Neural cell (in vitro differentiated cells): ENCODE measurements at regions not wholly inside any gene's neighbourhood (a gene's known extent, or its start where the extent isn't known, plus 50 kb on each side); places are given as distances from the start of the nearest gene placed in this dataset.
"Not testable (repeated sequence)": the region's sequence is repeated elsewhere in the genome, so short reads cannot be mapped to it uniquely, and the experiment has no call there.

Experiments used
- H2AFZ ChIP-seq: fragments of 200-600, 300-800 bp; sonication (generic), shearing (Covaris generic); 2 replicates; pipeline ENCODE4 v1.6.0; 2014; ENCODE audit warnings: low read depth, mild to moderate bottlenecking, antibody characterized with exemption, low read length, moderate library complexity
- H3F3A ChIP-seq: fragments of 200-600 bp; shearing (Covaris generic); 2 replicates; pipeline ENCODE4 v1.6.1; 2016; ENCODE audit warnings: mild to moderate bottlenecking, moderate library complexity, mixed read lengths, antibody characterized with exemption, low read length; ENCODE audit not compliant: insufficient read depth, poor library complexity, severe bottlenecking
- H3K27ac ChIP-seq: fragments of 200-600, 300-800 bp; sonication (generic), shearing (Covaris generic); 2 replicates; pipeline ENCODE4 v1.5.1; 2014; ENCODE audit warnings: mild to moderate bottlenecking, low read length, moderate library complexity
- H3K27me3 ChIP-seq: fragments of 300-800, 200-600 bp; sonication (generic), shearing (Covaris generic); 2 replicates; pipeline ENCODE4 v1.6.0; 2014; ENCODE audit warnings: mild to moderate bottlenecking, low read depth, low read length, moderate library complexity; ENCODE audit not compliant: insufficient read depth
- H3K36me3 ChIP-seq: fragments of 300-800, 200-600 bp; sonication (generic), shearing (Covaris generic); 2 replicates; pipeline ENCODE4 v1.5.1; 2014; ENCODE audit warnings: mild to moderate bottlenecking, antibody characterized with exemption, low read length, moderate library complexity; ENCODE audit not compliant: insufficient read depth
- H3K4me2 ChIP-seq: fragments of 300-800, 200-600 bp; sonication (generic), shearing (Covaris generic); 2 replicates; pipeline ENCODE4 v1.6.0; 2014; ENCODE audit warnings: mild to moderate bottlenecking, low read length
- H3K4me3 ChIP-seq: fragments of 300-800, 200-600 bp; sonication (generic), shearing (Covaris generic); 2 replicates; pipeline ENCODE4 v1.5.1; 2014; ENCODE audit warnings: mild to moderate bottlenecking, low read length, moderate library complexity
- H3K79me2 ChIP-seq: fragments of 200-600 bp; shearing (Covaris generic); replicated peaks from 2 replicates; pipeline ENCODE4 v1.6.0; 2014; ENCODE audit warnings: mild to moderate bottlenecking, low read length, moderate library complexity; ENCODE audit not compliant: insufficient read depth
- H3K9ac ChIP-seq: fragments of 300-800, 200-600 bp; sonication (generic), shearing (Covaris generic); 2 replicates; pipeline ENCODE4 v1.6.1; 2016; ENCODE audit warnings: mild to moderate bottlenecking, low read length, mixed read lengths
- H3K9me2 ChIP-seq: fragments of 200-600 bp; shearing (Covaris generic); 2 replicates; pipeline ENCODE4 v1.6.1; 2016; ENCODE audit warnings: mild to moderate bottlenecking, low read length, mixed read lengths; ENCODE audit not compliant: insufficient read depth
- H3K9me3 ChIP-seq: fragments of 200-600, 300-800 bp; sonication (generic), shearing (Covaris generic); 2 replicates; pipeline ENCODE4 v1.6.1; 2016; ENCODE audit warnings: mild to moderate bottlenecking, mixed run types, low read length, moderate library complexity, mixed read lengths
- H4K20me1 ChIP-seq: fragments of 200-600 bp; shearing (Covaris generic); 2 replicates; pipeline ENCODE4 v1.6.1; 2016; ENCODE audit warnings: mild to moderate bottlenecking, mixed run types; ENCODE audit not compliant: insufficient read depth
- EP300 ChIP-seq: fragments of 450-650 bp; conservative IDR thresholded peaks from 2 replicates; pipeline ENCODE4 v1.6.1; 2014; ENCODE audit warnings: antibody characterized with exemption, mild to moderate bottlenecking, moderate library complexity; ENCODE audit not compliant: poor library complexity, severe bottlenecking
- EZH2 ChIP-seq: fragments of 200-600, 300-800 bp; shearing (Covaris generic), sonication (generic); IDR thresholded peaks from 2 replicates; pipeline ENCODE4 v1.6.1; 2014; ENCODE audit warnings: antibody characterized with exemption, low read length, borderline replicate concordance, mild to moderate bottlenecking; ENCODE audit not compliant: insufficient read depth, poor library complexity, severe bottlenecking
- MXI1 ChIP-seq: fragments of 450-650 bp; conservative IDR thresholded peaks from 2 replicates; pipeline ENCODE4 v1.6.1; 2014; ENCODE audit warnings: antibody characterized with exemption, mild to moderate bottlenecking; ENCODE audit not compliant: poor library complexity, severe bottlenecking
- POLR2AphosphoS5 ChIP-seq: IDR thresholded peaks from 2 replicates; pipeline ENCODE4 v1.6.1; 2012
- RAD21 ChIP-seq: fragments of 450-650 bp; conservative IDR thresholded peaks from 2 replicates; pipeline ENCODE4 v1.6.1; 2014; ENCODE audit warnings: antibody characterized with exemption, mild to moderate bottlenecking, moderate library complexity
- SMC3 ChIP-seq: fragments of 450-650 bp; conservative IDR thresholded peaks from 2 replicates; pipeline ENCODE4 v1.6.1; 2014; ENCODE audit warnings: antibody characterized with exemption, mild to moderate bottlenecking, moderate library complexity; ENCODE audit not compliant: poor library complexity
- TAF1 ChIP-seq: IDR thresholded peaks from 2 replicates; pipeline ENCODE4 v1.6.1; 2012; ENCODE audit warnings: low read depth
- TF ChIP-seq, protein P1 (sequence below): IDR thresholded peaks from 2 replicates; pipeline ENCODE4 v1.6.1; 2012; ENCODE audit warnings: borderline replicate concordance
- TF ChIP-seq, protein P2 (sequence below): fragments of 450-650 bp; IDR thresholded peaks from 2 replicates; pipeline ENCODE4 v1.5.1; 2014; ENCODE audit warnings: antibody characterized with exemption, mild to moderate bottlenecking, moderate library complexity; ENCODE audit not compliant: poor library complexity, severe bottlenecking

DNA sequence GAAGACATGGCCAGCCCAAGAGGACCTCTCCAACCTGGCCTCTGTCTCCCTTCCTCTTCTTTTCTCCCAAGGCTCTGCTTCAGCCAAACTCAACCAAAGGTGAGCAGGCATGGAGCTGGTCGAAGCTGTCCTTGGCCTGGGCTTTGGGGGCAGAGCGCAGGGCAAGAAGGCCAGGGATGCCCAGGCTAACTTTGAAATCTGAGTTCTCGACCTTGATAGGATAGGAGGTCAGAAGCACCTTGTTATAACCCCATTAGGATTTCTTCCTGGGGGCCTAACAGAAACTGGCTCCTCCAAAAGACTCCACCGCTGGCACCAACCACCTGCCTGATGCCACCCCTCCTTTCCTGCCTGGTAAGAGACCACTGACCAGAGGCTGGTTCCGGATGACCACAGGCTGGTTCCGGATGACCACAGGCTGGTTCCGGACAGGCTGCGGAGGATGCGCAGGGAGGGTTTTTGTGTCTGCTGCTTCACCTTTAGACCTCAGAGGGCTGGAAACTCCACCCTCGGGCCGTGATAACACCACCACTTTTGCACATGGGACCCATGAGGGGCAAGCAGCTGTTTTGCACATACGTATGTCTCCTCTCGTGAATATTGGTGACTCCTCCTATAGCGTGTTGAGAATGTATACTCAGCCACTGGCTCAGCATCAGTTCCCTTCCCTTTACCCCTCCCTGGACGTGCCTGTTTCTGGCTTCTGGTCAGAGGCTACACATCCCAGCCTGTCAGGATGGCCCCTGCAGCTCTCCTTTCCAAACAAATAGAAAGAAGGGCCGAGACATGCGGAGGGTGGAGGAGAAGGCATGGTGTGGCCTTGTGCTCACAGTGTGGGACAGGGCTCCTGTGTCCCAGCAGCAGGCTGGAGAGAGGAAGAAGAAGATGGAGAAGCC, 140.1 kb downstream of the DNAJB6 start:
- no peak for TF ChIP-seq SMC3
- TF ChIP-seq POLR2AphosphoS5, result no peak
- no peak for TF ChIP-seq EZH2
- TF ChIP-seq EP300, result no peak
- no peak for TF ChIP-seq RAD21
- no peak for TF ChIP-seq MXI1
- TF ChIP-seq TAF1, result no peak
- TF ChIP-seq, protein P1, sequence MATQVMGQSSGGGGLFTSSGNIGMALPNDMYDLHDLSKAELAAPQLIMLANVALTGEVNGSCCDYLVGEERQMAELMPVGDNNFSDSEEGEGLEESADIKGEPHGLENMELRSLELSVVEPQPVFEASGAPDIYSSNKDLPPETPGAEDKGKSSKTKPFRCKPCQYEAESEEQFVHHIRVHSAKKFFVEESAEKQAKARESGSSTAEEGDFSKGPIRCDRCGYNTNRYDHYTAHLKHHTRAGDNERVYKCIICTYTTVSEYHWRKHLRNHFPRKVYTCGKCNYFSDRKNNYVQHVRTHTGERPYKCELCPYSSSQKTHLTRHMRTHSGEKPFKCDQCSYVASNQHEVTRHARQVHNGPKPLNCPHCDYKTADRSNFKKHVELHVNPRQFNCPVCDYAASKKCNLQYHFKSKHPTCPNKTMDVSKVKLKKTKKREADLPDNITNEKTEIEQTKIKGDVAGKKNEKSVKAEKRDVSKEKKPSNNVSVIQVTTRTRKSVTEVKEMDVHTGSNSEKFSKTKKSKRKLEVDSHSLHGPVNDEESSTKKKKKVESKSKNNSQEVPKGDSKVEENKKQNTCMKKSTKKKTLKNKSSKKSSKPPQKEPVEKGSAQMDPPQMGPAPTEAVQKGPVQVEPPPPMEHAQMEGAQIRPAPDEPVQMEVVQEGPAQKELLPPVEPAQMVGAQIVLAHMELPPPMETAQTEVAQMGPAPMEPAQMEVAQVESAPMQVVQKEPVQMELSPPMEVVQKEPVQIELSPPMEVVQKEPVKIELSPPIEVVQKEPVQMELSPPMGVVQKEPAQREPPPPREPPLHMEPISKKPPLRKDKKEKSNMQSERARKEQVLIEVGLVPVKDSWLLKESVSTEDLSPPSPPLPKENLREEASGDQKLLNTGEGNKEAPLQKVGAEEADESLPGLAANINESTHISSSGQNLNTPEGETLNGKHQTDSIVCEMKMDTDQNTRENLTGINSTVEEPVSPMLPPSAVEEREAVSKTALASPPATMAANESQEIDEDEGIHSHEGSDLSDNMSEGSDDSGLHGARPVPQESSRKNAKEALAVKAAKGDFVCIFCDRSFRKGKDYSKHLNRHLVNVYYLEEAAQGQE, result no peak
- TF ChIP-seq, protein P2, sequence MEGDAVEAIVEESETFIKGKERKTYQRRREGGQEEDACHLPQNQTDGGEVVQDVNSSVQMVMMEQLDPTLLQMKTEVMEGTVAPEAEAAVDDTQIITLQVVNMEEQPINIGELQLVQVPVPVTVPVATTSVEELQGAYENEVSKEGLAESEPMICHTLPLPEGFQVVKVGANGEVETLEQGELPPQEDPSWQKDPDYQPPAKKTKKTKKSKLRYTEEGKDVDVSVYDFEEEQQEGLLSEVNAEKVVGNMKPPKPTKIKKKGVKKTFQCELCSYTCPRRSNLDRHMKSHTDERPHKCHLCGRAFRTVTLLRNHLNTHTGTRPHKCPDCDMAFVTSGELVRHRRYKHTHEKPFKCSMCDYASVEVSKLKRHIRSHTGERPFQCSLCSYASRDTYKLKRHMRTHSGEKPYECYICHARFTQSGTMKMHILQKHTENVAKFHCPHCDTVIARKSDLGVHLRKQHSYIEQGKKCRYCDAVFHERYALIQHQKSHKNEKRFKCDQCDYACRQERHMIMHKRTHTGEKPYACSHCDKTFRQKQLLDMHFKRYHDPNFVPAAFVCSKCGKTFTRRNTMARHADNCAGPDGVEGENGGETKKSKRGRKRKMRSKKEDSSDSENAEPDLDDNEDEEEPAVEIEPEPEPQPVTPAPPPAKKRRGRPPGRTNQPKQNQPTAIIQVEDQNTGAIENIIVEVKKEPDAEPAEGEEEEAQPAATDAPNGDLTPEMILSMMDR, result no peak
- Histone ChIP-seq H3K9ac (no peak overlapping the region), H3K4me3 (no peak overlapping the region), H3K36me3 (no peaks in the 10 kb centered on the region), H3K27ac (no peak overlapping the region), H3F3A (no peaks in the 10 kb centered on the region), H3K27me3 (no peaks in the 10 kb centered on the region), H3K9me2 (no peaks in the 10 kb centered on the region), H3K4me2 (no peak overlapping the region), H3K79me2 (no peaks in the 10 kb centered on the region), H2AFZ (no peak overlapping the region), H4K20me1 (no peaks in the 10 kb centered on the region), H3K9me3 (peaks cover 3% of the 10 kb centered on the region)

DNA sequence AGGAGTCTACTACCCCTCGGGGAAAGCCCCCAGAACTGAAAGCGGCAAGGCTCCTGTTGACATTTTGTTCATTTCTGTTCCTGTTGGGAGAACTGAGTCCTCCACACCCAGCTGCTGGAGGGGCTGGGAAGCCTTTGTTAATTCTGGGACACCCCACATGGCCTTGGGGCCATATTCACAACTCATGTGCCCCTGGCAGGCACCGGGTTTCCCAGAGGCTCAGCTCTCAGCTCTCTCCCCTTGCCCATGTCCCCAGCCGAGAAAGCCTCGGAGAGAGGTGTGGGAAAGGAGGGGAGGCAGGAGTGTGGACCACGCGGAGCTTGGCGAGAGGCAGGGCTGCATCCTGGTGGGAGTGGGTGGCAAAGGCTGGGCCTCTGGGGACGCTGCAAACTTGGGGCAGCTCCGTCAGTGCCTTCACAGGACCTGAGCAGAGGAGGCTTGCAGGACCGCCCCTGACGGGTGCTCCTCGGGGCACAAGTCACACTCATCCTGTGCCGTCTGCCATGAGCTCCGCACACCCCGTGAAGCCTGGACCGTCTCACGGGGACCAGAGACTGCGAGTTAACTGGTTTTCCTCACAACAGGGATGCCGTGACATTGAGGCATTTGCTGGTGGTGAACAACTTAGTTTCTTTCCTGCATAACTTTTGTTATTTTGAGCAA, 140.9 kb downstream of the DNAJB6 start:
- Histone ChIP-seq H3K9me3 (no peaks in the 10 kb centered on the region), H3K9me2 (no peaks in the 10 kb centered on the region), H3K9ac (no peak overlapping the region), H3K27me3 (no peaks in the 10 kb centered on the region), H3K36me3 (no peaks in the 10 kb centered on the region), H4K20me1 (no peaks in the 10 kb centered on the region), H3K79me2 (no peaks in the 10 kb centered on the region), H3K4me2 (no peak overlapping the region), H2AFZ (no peak overlapping the region), H3K4me3 (no peak overlapping the region), H3F3A (no peaks in the 10 kb centered on the region), H3K27ac (no peak overlapping the region)
- TF ChIP-seq, protein P1, result no peak
- TF ChIP-seq RAD21, result no peak
- no peak for TF ChIP-seq EP300
- no peak for TF ChIP-seq POLR2AphosphoS5
- TF ChIP-seq SMC3, result no peak
- no peak for TF ChIP-seq EZH2
- TF ChIP-seq MXI1, result no peak
- TF ChIP-seq, protein P2, result no peak
- TF ChIP-seq TAF1, result no peak

DNA sequence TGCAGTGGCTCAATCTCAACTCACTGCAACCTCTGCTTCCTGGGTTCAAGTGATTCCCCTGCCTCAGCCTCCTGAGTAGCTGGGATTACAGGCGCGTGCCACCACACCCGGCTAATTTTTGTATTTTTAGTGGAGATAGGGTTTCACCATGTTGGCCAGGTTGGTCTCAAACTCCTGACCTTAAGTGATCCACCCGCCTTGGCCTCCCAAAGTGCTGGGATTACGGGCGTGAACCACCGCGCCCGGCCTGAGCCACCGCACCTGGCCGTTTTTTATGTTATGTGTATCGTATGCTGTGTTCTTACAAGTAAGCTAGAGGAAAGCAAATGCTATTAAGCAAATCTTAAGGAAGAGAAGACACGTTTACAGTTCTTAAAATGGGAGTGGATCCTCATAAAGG, 141.8 kb downstream of the DNAJB6 start:
- not testable (repeated sequence) for H3K4me3 ChIP-seq, H4K20me1 ChIP-seq

More for the DNA sequence above, 141.8 kb downstream of the DNAJB6 start:
- H3K9me2 ChIP-seq, H3F3A ChIP-seq, H3K9me3 ChIP-seq, H3K36me3 ChIP-seq, H3K27ac ChIP-seq, H2AFZ ChIP-seq, H3K79me2 ChIP-seq, H3K27me3 ChIP-seq, H3K4me2 ChIP-seq, H3K9ac ChIP-seq: not testable (repeated sequence)
